Panc1 (cell line): ENCODE measurements at regions not wholly inside any gene's neighbourhood (a gene's known extent, or its start where the extent isn't known, plus 50 kb on each side); places are given as distances from the start of the nearest gene placed in this dataset.

ENCODE experiments used
- ATAC-seq: fragments of 200-7000 bp; cut with Tn5 transposase; 2 replicates; pipeline ENCODE4 v1.9.1; 2020; ENCODE audit warnings: mild to moderate bottlenecking, moderate library complexity
- BruUV-seq: library from RNA; stranded (reverse); fragments of 400-500 nt; replicated peaks from 2 replicates; lab custom pipeline; 2021; lab: Mats Ljungman, UMichigan
- CTCF ChIA-PET: fragments of 300-600 bp; sonication (Branson Sonifier 250); formaldehyde crosslinking; loops from one replicate; lab custom pipeline; 2022; ENCODE audit warnings: antibody characterized with exemption; lab: Charles Lee
- POLR2A ChIA-PET: fragments of 300-600 bp; sonication (Branson Sonifier 250); formaldehyde crosslinking; loops from one replicate; lab custom pipeline; 2022; ENCODE audit warnings: antibody characterized with exemption; lab: Charles Lee
- DNase-seq: peaks from one replicate; pipeline ENCODE4 v3.0.0-alpha.2; 2010; ENCODE audit warnings: low read depth, low spot score
- H3K27ac ChIP-seq: 2 replicates; pipeline ENCODE4 v1.5.1; 2011; ENCODE audit warnings: mild to moderate bottlenecking, low read length, inconsistent platforms
- H3K27me3 ChIP-seq: fragments of 200-500 bp; sonication (Bioruptor generic); 2 replicates; pipeline ENCODE4 v1.6.0; 2014; ENCODE audit warnings: low read length, inconsistent platforms; ENCODE audit not compliant: control insufficient read depth, insufficient read depth
- H3K36me3 ChIP-seq: fragments of 200-500 bp; sonication (Bioruptor generic); 2 replicates; pipeline ENCODE4 v1.5.1; 2014; ENCODE audit warnings: inconsistent platforms, mild to moderate bottlenecking, low read length, moderate library complexity; ENCODE audit not compliant: control insufficient read depth, insufficient read depth
- H3K4me1 ChIP-seq: 2 replicates; pipeline ENCODE4 v1.5.1; 2011; ENCODE audit warnings: inconsistent platforms, mild to moderate bottlenecking, low read length, moderate library complexity; ENCODE audit not compliant: control insufficient read depth, insufficient read depth
- H3K4me3 ChIP-seq, 2 experiments: 2 replicates each; pipeline ENCODE4 v1.5.1; 2011 to 2012; ENCODE audit warnings: low read depth in 2 of 2, low read length in 2 of 2, mild to moderate bottlenecking in 2 of 2, inconsistent platforms in 1 of 2, moderate library complexity in 1 of 2
- H3K9me3 ChIP-seq: fragments of 200-500 bp; sonication (Bioruptor generic); 2 replicates; pipeline ENCODE4 v1.5.1; 2014; ENCODE audit warnings: low read depth, mild to moderate bottlenecking, inconsistent platforms, low read length, moderate library complexity; ENCODE audit not compliant: control insufficient read depth, insufficient read depth
- POLR2AphosphoS5 ChIP-seq: IDR thresholded peaks from 2 replicates; pipeline ENCODE4 v1.6.1; 2012; ENCODE audit warnings: mild to moderate bottlenecking, low read depth, low read length, moderate library complexity
- REST ChIP-seq, 2 experiments: IDR thresholded peaks; 2 replicates each; pipeline ENCODE4 v1.6.1; 2011 to 2012; ENCODE audit warnings: low read depth in 2 of 2, control low read depth in 1 of 2, low read length in 1 of 2, mild to moderate bottlenecking in 1 of 2, moderate library complexity in 1 of 2; ENCODE audit not compliant: insufficient read depth in 1 of 2
- SIN3A ChIP-seq: IDR thresholded peaks from 2 replicates; pipeline ENCODE4 v1.6.1; 2012; ENCODE audit warnings: low read depth, mild to moderate bottlenecking, low read length, moderate library complexity, borderline replicate concordance; ENCODE audit not compliant: insufficient read depth
- TCF7L2 ChIP-seq: IDR thresholded peaks from 2 replicates; pipeline ENCODE4 v1.6.1; 2011; ENCODE audit warnings: mild to moderate bottlenecking, low read depth, low read length, inconsistent platforms
- in situ Hi-C: cut with HindIII; loops from 2 replicates; pipeline ENCODE4 v1.10.0; 2016; ENCODE audit warnings: low sequenced_read_pairs, low pct_unique_long_range_greater_than_20kb
- intact Hi-C: fragments of 100-400 bp; cut with micrococcal nuclease; formaldehyde crosslinking; loops from one replicate; pipeline ENCODE4 v1.10.0; 2022; ENCODE audit not compliant: unreplicated experiment
- TF ChIP-seq, protein P1 (sequence below): fragments of 450-650 bp; IDR thresholded peaks from 2 replicates; pipeline ENCODE4 v1.5.1; 2017; ENCODE audit warnings: mild to moderate bottlenecking

GRCh38 chr5:116764941-116765340 lies 190.3 kb upstream of the SEMA6A start:
- ChIA-PET POLR2A (no interaction called here), CTCF (no interaction called here)
- ATAC-seq: no peak
- H3K36me3 ChIP-seq: no peaks in the 10 kb centered on the region
- no peak overlapping the region for H3K4me3 ChIP-seq
- intact Hi-C loops: no loop called here
- H3K27me3 ChIP-seq: no peaks in the 10 kb centered on the region
- BruUV-seq: no TSS peak
- no peak for DNase-seq
- no peak overlapping the region for H3K27ac ChIP-seq
- no peak for TF ChIP-seq TCF7L2
- TF ChIP-seq, protein P1, sequence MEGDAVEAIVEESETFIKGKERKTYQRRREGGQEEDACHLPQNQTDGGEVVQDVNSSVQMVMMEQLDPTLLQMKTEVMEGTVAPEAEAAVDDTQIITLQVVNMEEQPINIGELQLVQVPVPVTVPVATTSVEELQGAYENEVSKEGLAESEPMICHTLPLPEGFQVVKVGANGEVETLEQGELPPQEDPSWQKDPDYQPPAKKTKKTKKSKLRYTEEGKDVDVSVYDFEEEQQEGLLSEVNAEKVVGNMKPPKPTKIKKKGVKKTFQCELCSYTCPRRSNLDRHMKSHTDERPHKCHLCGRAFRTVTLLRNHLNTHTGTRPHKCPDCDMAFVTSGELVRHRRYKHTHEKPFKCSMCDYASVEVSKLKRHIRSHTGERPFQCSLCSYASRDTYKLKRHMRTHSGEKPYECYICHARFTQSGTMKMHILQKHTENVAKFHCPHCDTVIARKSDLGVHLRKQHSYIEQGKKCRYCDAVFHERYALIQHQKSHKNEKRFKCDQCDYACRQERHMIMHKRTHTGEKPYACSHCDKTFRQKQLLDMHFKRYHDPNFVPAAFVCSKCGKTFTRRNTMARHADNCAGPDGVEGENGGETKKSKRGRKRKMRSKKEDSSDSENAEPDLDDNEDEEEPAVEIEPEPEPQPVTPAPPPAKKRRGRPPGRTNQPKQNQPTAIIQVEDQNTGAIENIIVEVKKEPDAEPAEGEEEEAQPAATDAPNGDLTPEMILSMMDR: no peak
- no peak for TF ChIP-seq REST (IDR thresholded peaks at IDR 0.05; ENCODE audit: insufficient read depth in 1 of 2, low read depth in 2 of 2, low read length in 1 of 2)
- no peak for TF ChIP-seq POLR2AphosphoS5
- TF ChIP-seq SIN3A: no peak
- H3K4me1 ChIP-seq: no peaks in the 10 kb centered on the region
- in situ Hi-C loops: no loop called here
- H3K9me3 ChIP-seq: no peaks in the 10 kb centered on the region

GRCh38 chr5:116763987-116764866 lies 189.6 kb upstream of the SEMA6A start:
- intact Hi-C loops (no loop called here), in situ Hi-C loops (no loop called here)
- no peak for ATAC-seq
- no peak for DNase-seq
- no peaks in the 10 kb centered on the region for H3K36me3 ChIP-seq
- no peak overlapping the region for H3K4me3 ChIP-seq
- POLR2A ChIA-PET: no interaction called here
- BruUV-seq: no TSS peak
- no peak for TF ChIP-seq POLR2AphosphoS5
- TF ChIP-seq, protein P1: no peak
- no peaks in the 10 kb centered on the region for H3K27me3 ChIP-seq
- H3K4me1 ChIP-seq: no peaks in the 10 kb centered on the region
- no peak overlapping the region for H3K27ac ChIP-seq
- H3K9me3 ChIP-seq: no peaks in the 10 kb centered on the region
- CTCF ChIA-PET: no interaction called here
